ENCODE measurements at regions not wholly inside any gene's neighbourhood (a gene's known extent, or its start where the extent isn't known, plus 50 kb on each side); places are given as distances from the start of the nearest gene placed in this dataset.

DNA sequence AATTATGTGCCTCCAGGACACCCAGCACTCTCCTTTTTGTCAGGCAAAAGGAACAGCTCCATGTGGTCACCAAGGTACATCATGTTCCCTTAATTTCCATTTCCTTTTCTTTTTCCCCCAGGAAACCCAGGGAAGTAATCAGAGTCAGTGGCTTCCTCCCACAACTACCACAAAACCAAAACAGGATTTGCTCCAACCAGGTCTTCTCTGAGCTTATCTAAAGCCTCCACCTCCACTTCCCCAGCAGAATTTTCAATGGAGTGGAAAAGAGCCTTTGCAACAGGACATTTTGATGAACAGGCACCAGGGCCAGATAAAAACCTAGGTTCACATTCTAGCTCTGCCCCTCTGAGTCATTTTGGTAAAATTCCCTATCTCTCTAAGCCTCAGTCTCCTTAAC is 154.3 kb downstream of the NR2F2 start:
- TF ChIP-seq ZNF335 (CRISPR knock-in tag; IDR thresholded peaks at IDR 0.05) (no peak), ZNF788 (CRISPR knock-in tag; IDR thresholded peaks at IDR 0.05; ENCODE audit: borderline replicate concordance) (no peak), POLR2A (IDR thresholded peaks at IDR 0.05; ENCODE audit: insufficient read depth in 1 of 2, low read depth in 2 of 2, low read length in 2 of 2) (no peak), FOXK1 (CRISPR knock-in tag; IDR thresholded peaks at IDR 0.05; ENCODE audit: borderline replicate concordance, low read depth) (no peak), CTCF (CRISPR knock-in tag; IDR thresholded peaks at IDR 0.05) (no peak), ATF1 (CRISPR knock-in tag; IDR thresholded peaks at IDR 0.05) (no peak), HDAC2 (CRISPR knock-in tag; IDR thresholded peaks at IDR 0.05) (no peak), EP300 (IDR thresholded peaks at IDR 0.05; ENCODE audit: low read depth in 2 of 2, low read length in 2 of 2) (no peak), EP300 (CRISPR knock-in tag; IDR thresholded peaks at IDR 0.05; ENCODE audit: borderline replicate concordance) (no peak), TAF1 (CRISPR knock-in tag; IDR thresholded peaks at IDR 0.05) (no peak), ZNF232 (CRISPR knock-in tag; IDR thresholded peaks at IDR 0.05; ENCODE audit: borderline replicate concordance) (no peak), PHF8 (CRISPR knock-in tag; IDR thresholded peaks at IDR 0.05) (no peak), MAX (IDR thresholded peaks at IDR 0.05) (no peak), ZNF280D (CRISPR knock-in tag; IDR thresholded peaks at IDR 0.05) (no peak)
- TF ChIP-seq, protein P1, sequence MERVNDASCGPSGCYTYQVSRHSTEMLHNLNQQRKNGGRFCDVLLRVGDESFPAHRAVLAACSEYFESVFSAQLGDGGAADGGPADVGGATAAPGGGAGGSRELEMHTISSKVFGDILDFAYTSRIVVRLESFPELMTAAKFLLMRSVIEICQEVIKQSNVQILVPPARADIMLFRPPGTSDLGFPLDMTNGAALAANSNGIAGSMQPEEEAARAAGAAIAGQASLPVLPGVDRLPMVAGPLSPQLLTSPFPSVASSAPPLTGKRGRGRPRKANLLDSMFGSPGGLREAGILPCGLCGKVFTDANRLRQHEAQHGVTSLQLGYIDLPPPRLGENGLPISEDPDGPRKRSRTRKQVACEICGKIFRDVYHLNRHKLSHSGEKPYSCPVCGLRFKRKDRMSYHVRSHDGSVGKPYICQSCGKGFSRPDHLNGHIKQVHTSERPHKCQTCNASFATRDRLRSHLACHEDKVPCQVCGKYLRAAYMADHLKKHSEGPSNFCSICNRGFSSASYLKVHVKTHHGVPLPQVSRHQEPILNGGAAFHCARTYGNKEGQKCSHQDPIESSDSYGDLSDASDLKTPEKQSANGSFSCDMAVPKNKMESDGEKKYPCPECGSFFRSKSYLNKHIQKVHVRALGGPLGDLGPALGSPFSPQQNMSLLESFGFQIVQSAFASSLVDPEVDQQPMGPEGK (CRISPR knock-in tag; IDR thresholded peaks at IDR 0.05): no peak

Data from HepG2 (cell line).